ENCODE measurements at regions not wholly inside any gene's neighbourhood (a gene's known extent, or its start where the extent isn't known, plus 50 kb on each side); places are given as distances from the start of the nearest gene placed in this dataset.
"Not testable (repeated sequence)": the region's sequence is repeated elsewhere in the genome, so short reads cannot be mapped to it uniquely, and the experiment has no call there.

DNA sequence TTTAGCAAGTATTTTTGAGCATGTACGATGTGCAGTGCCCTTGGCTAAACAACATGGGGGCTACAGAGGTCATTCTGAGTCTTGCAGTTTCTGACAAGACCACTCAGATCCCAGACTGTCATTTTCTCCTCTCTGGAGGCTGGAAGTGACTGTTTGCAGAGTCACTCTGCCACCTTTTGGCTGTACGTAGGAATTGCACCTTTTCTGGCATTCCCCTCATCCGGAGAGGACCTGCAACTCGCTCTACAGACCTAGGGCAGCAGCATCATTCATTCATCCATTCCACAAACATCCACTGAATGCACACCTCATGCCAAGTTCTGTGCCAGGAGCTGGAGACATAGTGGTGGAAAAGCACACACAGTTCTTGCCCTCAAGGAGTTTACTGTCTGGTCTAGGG is 160.4 kb upstream of the GPR101 start:
- peak; percentile 13 for DNase-seq

DNA sequence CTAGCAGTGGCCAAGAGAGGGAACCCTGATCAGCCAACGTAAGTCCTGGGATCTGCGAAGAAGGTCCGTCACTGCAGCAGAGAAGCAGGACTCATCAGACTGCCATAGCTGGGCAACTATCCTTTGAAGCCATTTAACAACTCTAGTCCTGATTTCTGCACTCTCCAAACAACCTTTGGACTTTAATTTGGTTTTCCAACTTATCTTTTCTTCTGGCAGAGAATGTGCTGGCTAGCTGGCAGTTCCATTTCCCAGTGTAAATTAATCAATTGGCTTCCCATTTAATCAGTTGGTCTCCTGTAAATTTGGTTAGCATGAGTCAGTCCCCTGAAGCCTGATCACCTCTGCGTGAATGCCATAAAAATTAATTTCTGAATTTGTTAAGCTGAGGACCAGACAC is 153.7 kb upstream of the GPR101 start:
- DNase-seq = no peak

DNA sequence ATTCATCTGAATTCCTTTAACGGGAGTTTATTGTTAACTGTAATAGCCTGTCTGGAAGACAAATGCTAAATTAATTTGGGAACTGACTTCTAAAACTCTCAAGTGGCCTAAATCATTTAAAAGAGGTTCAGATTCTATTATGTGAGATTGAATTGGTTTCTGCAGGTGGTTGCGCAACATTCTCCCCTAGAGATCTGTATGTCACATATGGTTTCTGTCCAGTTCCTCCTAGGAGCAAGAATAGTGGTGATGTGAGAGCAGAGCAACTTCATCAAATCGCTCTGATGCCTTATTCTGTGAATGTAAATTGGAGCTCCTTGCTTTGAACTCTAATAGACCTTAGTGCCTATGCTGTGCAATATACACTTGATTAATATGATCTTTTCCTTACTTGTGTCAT is 144.6 kb upstream of the GPR101 start:
- no peak for DNase-seq

- no peak for DNase-seq
Observed at GRCh38 chrX:137172317-137172948, 138.6 kb upstream of the GPR101 start.

DNA sequence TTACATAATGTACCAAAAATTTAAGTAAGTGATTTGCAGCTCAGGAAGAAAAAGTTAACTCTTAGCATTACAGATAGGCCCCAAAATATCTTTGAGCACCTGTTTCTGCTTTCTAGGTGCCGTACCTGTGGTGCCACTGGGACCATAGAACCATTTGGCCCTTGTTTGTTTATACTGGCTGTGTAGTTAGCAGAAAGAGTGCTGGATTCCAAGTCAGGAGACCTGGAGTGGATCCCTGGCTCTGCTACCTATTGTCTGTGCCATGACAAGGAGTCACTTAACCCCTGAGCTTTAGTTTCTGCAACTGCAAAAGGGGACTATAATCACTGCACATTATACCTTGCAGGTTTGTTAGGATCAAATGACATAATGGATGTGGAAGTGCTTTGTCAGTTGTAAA is 137.8 kb upstream of the GPR101 start:
- DNase-seq = no peak

DNA sequence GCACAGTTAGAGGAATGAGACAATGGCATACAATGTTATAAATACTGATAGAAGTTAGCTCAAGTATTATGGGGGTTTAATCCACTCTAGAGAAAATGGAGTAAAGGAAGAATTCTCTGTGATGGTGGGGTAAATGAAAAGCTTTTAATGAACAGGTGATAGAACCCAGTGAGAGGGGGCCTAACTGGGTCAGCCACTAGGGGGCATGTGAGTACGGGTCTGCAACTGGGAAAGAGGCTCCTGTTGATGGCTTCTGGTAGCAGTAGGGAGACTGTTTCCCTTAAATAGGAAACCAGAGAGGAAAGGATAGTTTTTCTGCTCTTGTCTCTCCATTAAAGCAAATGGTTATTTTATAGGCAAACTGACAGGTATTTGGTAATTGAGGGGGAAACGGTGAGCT is 132.8 kb upstream of the GPR101 start:
- peak; percentile 10 for DNase-seq

GRCh38 chrX:137164329-137164728 is 130.5 kb upstream of the GPR101 start:
- DNase-seq = no peak

GRCh38 chrX:137151403-137151802 is 117.6 kb upstream of the GPR101 start:
- DNase-seq = no peak

- no peak for DNase-seq
Observed at GRCh38 chrX:137143864-137144263, 110.1 kb upstream of the GPR101 start.

- not testable (repeated sequence) for DNase-seq
Observed at GRCh38 chrX:137122651-137123050, 88.9 kb upstream of the GPR101 start.

GRCh38 chrX:137119049-137119448 is 85.3 kb upstream of the GPR101 start:
- no peak for DNase-seq

- DNase-seq = no peak
Observed at GRCh38 chrX:137118536-137118935, 84.7 kb upstream of the GPR101 start.

- DNase-seq = no peak
Observed at GRCh38 chrX:137118136-137118535, 84.3 kb upstream of the GPR101 start.

DNA sequence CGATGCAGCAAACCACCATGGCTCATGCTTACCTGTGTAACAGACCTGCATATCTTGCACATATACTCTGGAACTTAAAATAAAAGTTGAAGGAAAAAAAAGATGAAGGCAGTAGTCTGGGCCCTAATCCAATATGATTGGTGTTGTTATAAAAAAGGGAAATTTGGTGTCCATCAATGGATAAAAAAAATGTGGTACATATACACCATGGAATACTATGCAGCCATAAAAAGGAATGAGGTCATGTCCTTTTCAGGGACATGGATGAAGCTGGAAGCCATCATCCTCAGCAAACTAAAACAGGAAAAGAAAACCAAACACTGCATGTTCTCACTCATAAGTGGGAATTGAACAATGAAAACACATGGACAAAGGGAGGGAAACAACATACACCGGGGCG is 74.1 kb upstream of the GPR101 start:
- DNase-seq = not testable (repeated sequence)

DNA sequence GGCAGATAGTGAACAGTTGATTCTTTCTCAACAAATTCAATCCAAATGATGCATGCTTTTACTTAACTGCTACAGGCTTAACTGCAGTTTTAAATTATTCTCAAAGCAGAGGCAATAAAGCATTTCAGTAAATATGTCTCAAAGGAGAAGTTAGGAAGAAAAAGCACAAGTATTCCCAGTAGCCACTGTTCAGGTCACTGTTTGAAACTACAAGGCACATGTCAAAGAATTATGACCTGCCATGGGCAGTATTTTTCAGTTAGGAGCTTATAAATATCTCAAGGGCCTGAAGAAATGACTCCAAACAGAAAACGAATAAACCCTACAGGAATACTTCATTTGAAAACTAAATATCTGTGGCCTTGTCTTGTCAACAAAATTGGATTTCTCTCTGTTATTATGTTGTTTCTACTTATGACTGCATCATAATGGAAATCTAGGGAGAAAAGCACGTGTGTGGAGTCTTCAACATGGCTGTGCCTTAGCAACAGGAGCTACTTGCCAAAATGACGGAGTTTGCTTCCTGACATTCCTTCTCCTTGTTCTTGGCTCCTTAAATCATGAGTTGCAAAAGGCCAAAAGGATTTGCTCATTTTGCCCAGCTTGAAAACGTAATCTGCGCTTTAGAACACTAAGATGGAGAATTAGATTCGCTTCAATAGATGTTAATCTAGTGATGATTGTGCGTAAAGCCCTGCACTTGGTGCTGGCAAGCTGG is 67.6 kb upstream of the GPR101 start:
- DNase-seq = no peak

All from CD4-positive, alpha-beta T cell treated with Interleukin-6 for 4 hours (primary cell).